ENCODE measurements at regions not wholly inside any gene's neighbourhood (a gene's known extent, or its start where the extent isn't known, plus 50 kb on each side); places are given as distances from the start of the nearest gene placed in this dataset.

GRCh38 chr2:38223256-38223655, 147.3 kb upstream of the CYP1B1 start:
- DNase-seq (ENCODE audit: low spot score), result no peak
- no peaks in the 10 kb centered on the region for H3K9me3 Mint-ChIP-seq (ENCODE audit: unreplicated experiment)
- peaks cover 17% of the 10 kb centered on the region for H3K4me1 Mint-ChIP-seq (ENCODE audit: unreplicated experiment)
- TF ChIP-seq, protein P1, sequence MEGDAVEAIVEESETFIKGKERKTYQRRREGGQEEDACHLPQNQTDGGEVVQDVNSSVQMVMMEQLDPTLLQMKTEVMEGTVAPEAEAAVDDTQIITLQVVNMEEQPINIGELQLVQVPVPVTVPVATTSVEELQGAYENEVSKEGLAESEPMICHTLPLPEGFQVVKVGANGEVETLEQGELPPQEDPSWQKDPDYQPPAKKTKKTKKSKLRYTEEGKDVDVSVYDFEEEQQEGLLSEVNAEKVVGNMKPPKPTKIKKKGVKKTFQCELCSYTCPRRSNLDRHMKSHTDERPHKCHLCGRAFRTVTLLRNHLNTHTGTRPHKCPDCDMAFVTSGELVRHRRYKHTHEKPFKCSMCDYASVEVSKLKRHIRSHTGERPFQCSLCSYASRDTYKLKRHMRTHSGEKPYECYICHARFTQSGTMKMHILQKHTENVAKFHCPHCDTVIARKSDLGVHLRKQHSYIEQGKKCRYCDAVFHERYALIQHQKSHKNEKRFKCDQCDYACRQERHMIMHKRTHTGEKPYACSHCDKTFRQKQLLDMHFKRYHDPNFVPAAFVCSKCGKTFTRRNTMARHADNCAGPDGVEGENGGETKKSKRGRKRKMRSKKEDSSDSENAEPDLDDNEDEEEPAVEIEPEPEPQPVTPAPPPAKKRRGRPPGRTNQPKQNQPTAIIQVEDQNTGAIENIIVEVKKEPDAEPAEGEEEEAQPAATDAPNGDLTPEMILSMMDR (IDR thresholded peaks at IDR 0.05; ENCODE audit: unreplicated experiment), result no peak
- H3K36me3 Mint-ChIP-seq (ENCODE audit: low read depth, unreplicated experiment), result no peaks in the 10 kb centered on the region
- no peak overlapping the region for H3K27ac Mint-ChIP-seq (ENCODE audit: unreplicated experiment)
- no peak overlapping the region for H3K4me3 Mint-ChIP-seq (ENCODE audit: unreplicated experiment)
- H3K27me3 Mint-ChIP-seq (ENCODE audit: unreplicated experiment), result peaks cover 1% of the 10 kb centered on the region

- H3K36me3 Mint-ChIP-seq (ENCODE audit: low read depth, unreplicated experiment), result no peaks in the 10 kb centered on the region
- DNase-seq (ENCODE audit: low spot score), result no peak
- no peaks in the 10 kb centered on the region for H3K9me3 Mint-ChIP-seq (ENCODE audit: unreplicated experiment)
- peaks cover 20% of the 10 kb centered on the region for H3K4me1 Mint-ChIP-seq (ENCODE audit: unreplicated experiment)
- TF ChIP-seq, protein P1 (IDR thresholded peaks at IDR 0.05; ENCODE audit: unreplicated experiment), result no peak
- peaks cover 8% of the 10 kb centered on the region for H3K27me3 Mint-ChIP-seq (ENCODE audit: unreplicated experiment)
- no peak overlapping the region for H3K4me3 Mint-ChIP-seq (ENCODE audit: unreplicated experiment)
- H3K27ac Mint-ChIP-seq (ENCODE audit: unreplicated experiment), result no peak overlapping the region
Measured at GRCh38 chr2:38220164-38220563, 144.2 kb upstream of the CYP1B1 start.

- H3K4me3 Mint-ChIP-seq (ENCODE audit: unreplicated experiment), result no peak overlapping the region
- peaks cover 19% of the 10 kb centered on the region for H3K4me1 Mint-ChIP-seq (ENCODE audit: unreplicated experiment)
- H3K27me3 Mint-ChIP-seq (ENCODE audit: unreplicated experiment), result peaks cover 8% of the 10 kb centered on the region
- H3K9me3 Mint-ChIP-seq (ENCODE audit: unreplicated experiment), result no peaks in the 10 kb centered on the region
- TF ChIP-seq, protein P1 (IDR thresholded peaks at IDR 0.05; ENCODE audit: unreplicated experiment), result no peak
- no peaks in the 10 kb centered on the region for H3K36me3 Mint-ChIP-seq (ENCODE audit: low read depth, unreplicated experiment)
- no peak for DNase-seq (ENCODE audit: low spot score)
- no peak overlapping the region for H3K27ac Mint-ChIP-seq (ENCODE audit: unreplicated experiment)
Measured at GRCh38 chr2:38218995-38219394, 143.0 kb upstream of the CYP1B1 start.

DNA sequence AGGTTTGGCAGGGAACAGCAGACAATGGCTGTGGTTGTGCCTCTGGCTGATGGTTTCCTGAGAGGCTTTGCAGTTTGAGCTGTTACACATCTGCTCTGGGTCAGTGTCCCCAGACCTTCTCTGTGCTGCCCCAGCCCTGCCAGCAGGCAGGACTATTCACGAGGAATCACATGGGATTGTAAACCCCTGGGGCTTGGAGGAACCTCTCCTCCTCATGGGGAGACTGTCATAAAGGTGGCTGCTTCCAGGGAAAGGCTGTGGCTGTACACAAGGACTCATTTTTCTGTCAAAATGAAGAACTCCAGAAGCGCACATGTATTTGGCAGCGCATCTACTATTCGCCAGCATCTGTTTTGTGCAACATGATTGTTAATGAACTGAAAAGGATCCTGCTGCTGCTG, 142.6 kb upstream of the CYP1B1 start:
- peaks cover 22% of the 10 kb centered on the region for H3K4me1 Mint-ChIP-seq (ENCODE audit: unreplicated experiment)
- peaks cover 10% of the 10 kb centered on the region for H3K27me3 Mint-ChIP-seq (ENCODE audit: unreplicated experiment)
- H3K4me3 Mint-ChIP-seq (ENCODE audit: unreplicated experiment), result no peak overlapping the region
- no peaks in the 10 kb centered on the region for H3K36me3 Mint-ChIP-seq (ENCODE audit: low read depth, unreplicated experiment)
- TF ChIP-seq, protein P1 (IDR thresholded peaks at IDR 0.05; ENCODE audit: unreplicated experiment), result no peak
- DNase-seq (ENCODE audit: low spot score), result no peak
- no peak overlapping the region for H3K27ac Mint-ChIP-seq (ENCODE audit: unreplicated experiment)
- no peaks in the 10 kb centered on the region for H3K9me3 Mint-ChIP-seq (ENCODE audit: unreplicated experiment)

GRCh38 chr2:38217401-38218188, 141.6 kb upstream of the CYP1B1 start:
- Mint-ChIP-seq H3K4me1 (ENCODE audit: unreplicated experiment) (peaks cover 23% of the 10 kb centered on the region), H3K36me3 (ENCODE audit: low read depth, unreplicated experiment) (no peaks in the 10 kb centered on the region), H3K4me3 (ENCODE audit: unreplicated experiment) (no peak overlapping the region), H3K9me3 (ENCODE audit: unreplicated experiment) (no peaks in the 10 kb centered on the region), H3K27me3 (ENCODE audit: unreplicated experiment) (peaks cover 10% of the 10 kb centered on the region), H3K27ac (ENCODE audit: unreplicated experiment) (no peak overlapping the region)
- no peak for DNase-seq (ENCODE audit: low spot score)
- TF ChIP-seq, protein P1 (IDR thresholded peaks at IDR 0.05; ENCODE audit: unreplicated experiment), result no peak

All from endothelial cell (in vitro differentiated cells).